ENCODE measurements at regions not wholly inside any gene's neighbourhood (a gene's known extent, or its start where the extent isn't known, plus 50 kb on each side); places are given as distances from the start of the nearest gene placed in this dataset.
"Not testable (repeated sequence)": the region's sequence is repeated elsewhere in the genome, so short reads cannot be mapped to it uniquely, and the experiment has no call there.

- DNase-seq = no peak
Measured at GRCh38 chr2:88396209-88396608, 56.3 kb downstream of the FOXI3 start.

DNA sequence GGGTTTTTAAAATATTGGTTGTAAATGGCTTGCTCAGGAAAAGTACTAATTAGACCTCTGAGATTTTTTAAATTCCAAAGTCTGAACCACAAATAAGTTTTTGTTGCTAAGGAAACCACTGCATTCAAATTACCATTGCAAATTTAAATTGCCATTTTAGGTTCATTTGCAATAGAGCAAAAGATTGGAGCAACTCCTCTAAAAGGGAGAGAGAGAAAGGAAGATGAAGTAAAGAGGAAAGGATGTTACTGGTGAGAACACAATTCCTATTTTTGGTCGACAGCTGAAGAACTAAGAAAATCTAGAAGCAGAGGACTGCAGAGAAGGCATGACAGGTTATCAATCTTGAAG is 74.9 kb downstream of the FOXI3 start:
- DNase-seq = no peak

DNA sequence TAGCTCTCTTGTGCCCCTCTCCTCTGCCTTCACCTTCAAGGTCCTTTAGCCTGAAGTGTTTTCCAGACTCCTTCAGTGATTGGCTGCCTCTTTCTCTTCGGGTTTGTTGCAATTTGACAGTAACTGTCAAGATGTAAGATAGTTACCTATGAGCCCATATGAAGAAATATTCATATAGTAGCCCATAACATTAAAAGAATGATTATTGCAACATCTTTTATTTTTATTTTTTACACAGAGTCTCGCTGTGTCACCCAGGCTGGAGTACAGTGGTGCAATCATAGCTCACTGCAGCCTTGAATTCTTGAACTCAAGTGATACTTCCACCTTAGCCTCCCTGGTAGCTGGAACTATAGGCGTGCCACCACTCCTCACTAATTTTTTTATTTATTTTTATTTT is 80.5 kb downstream of the FOXI3 start:
- no peak for DNase-seq

DNA sequence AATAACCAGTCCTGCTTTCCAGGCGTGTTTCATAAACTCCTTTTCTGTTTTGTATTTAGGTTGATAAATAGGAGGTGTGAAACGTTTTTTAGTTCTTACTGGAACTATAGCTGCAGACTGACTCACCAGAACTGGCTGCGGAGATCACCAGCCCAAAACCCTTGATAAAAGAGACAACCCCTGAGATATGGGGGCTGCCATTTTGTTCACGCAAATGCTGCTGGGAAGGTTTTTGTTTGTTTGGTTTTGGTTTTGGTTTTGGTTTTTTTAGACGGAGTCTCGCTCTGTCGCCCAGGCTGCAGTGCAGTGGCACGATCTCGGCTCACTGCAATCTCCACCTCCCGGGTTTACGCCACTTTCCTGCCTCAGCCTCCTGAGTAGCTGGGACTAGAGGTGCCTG is 87.1 kb downstream of the FOXI3 start:
- DNase-seq = not testable (repeated sequence)

DNA sequence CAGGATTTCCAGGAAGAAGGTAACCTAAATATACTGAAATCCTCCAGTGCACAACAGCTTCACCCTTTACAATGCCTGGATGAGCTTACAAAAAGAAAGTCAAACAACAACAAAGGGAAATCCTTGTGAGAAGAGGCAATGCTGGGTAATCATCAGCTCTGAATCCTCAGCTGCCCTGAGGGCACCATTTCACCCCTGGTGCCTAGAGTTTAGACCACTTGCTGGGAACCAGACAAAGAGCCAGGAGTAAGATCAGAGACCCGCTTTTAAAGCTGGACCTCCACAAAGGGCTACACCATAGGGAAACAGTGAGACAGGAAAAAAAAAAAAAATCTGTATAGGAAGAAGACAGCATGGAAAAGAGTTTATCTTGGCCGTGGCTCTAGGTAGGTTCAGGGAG is 97.0 kb downstream of the FOXI3 start:
- DNase-seq = no peak

GRCh38 chr2:88351249-88351601 is 101.3 kb downstream of the FOXI3 start:
- DNase-seq = no peak

DNA sequence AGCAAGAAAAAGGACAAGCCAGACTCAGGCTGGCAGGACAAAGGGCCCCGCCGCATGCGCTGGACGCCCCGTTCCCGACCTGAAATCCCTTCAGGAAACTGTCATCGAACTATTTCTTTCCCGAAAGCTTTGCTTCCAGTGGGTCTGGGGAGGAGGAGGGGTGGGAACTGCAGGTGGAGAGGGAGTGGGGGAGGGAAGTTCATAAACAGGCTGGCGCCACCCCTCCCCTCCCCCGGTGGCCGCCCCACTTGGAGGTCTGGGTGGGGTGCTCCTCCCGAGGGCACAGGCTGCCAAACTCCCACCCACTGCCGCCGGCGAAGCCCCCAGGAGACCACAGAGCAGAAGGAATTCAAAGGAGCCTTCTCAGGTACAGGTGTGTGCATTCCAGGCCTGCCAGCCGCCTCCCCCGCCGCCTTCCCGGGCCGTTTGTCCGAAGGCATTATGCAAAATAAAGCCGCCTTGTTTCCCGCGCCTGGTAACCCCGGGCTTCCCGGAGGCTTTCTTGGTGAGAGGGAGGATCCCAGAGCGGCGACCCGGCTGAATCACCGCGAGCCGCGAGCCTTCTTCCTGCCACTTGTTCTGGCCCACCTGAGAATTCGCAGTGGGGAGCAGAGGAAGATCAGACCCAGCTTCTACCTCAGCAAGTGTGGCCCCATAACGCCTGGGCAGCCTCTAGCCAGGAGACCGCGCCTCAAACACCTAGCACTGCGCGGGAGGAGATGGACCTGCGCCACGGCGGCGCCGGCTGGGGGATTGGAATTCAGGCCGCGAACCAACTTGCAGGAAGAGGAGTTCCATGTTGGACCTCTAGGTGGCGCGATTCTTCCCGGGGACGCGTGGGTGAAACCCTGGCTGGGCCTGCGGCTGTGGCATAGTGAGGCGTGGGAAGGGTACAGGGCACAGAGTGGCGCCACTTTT is 101.9 kb downstream of the FOXI3 start:
- peak; percentile 49 for DNase-seq

DNA sequence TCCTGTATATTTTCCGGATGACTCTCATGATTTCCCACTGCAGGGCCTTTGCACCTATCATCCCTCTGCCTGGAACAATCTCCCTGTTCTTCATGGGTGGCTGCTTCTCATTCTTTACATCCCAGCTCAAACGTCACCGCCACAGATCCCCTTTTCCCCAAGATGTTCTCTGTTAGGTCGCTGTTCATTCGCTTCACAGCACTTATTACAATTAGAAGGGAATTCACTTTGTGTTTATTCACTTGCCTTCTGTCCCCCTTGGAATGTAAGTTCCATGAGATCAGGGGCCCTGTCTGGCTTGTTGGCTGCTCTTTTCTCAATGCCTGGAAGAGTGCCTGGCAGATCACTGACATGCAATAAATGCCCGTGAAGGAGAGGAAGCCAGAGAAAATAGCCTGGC is 106.7 kb downstream of the FOXI3 start:
- no peak for DNase-seq

- no peak for DNase-seq
Measured at GRCh38 chr2:88342749-88343148, 109.7 kb downstream of the FOXI3 start.

GRCh38 chr2:88334418-88334817 is 118.1 kb downstream of the FOXI3 start:
- DNase-seq = no peak

GRCh38 chr2:88331239-88331638 is 121.3 kb downstream of the FOXI3 start:
- DNase-seq = no peak

DNA sequence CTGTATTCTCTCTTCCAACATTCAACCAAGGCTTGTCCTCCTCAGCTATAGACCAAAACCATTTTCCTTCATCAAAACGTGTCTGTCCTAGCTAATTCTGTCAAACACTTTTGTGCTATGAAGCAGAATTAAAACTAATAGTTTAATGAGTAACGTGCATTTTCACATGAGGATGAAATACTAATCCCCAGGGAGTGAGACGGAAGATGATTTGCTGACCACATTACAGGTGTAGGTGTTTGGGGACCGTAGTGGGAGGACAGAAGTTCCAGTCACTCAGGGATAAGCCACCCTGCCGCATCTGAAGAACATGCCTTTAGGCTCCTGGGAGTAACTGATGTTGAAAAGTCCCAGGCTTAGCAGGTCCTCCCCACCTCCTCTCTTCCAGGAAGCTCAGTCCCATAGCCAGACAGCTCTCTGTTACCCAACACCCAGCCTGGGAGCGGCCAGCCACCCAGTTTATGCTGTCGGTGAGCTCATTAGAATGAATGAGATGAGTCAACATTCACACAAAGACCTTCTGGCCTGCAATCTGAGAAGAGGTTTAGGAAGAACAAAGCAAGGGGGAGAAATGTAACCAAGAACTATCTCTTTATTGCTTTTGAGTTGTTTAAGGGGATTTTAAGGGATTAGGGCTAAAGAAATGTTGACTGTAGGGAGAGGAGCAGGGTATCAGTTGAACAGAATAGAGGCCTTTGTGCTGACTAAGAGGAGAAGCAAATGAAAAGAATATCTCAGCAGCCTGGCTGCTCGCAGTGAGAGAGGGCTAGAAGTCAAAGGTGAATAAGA is 122.5 kb downstream of the FOXI3 start:
- DNase-seq = peak; percentile 28

GRCh38 chr2:88321449-88322248 is 130.8 kb downstream of the FOXI3 start:
- DNase-seq = no peak

DNA sequence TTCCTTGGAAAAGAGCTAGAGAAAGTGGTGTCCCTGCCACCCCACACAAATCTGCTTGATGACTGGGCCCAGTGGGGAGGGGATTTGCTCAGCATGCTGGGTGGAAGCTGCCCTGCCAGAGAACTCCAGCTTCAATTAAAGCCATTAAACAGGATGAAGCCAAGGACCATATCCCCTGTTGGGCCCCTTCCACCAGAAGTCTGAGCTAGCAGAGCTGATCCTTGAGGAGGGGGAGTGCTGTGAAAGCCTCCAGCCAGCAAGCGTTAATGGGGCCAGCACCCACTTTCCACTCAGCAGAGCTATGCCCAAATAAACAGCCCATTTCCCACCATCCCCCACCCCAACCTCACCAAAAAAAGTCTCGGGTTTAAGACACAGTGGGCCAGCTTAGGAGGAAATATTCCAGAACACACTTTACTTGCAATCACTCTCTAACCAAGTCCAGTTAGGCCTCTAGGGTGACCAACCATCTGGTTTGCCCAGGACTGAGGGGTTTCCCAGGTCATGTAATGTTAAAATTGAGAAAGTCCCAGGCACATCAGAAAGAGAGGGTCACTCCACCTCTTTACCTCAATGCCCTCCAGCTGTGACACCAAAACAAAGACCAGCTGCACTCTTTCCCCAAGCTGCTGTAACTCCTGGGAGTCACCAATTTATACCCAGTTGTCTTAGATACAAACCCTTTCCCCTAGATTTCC is 132.3 kb downstream of the FOXI3 start:
- DNase-seq = no peak

- DNase-seq = no peak
Measured at GRCh38 chr2:88318956-88319330, 133.6 kb downstream of the FOXI3 start.

DNA sequence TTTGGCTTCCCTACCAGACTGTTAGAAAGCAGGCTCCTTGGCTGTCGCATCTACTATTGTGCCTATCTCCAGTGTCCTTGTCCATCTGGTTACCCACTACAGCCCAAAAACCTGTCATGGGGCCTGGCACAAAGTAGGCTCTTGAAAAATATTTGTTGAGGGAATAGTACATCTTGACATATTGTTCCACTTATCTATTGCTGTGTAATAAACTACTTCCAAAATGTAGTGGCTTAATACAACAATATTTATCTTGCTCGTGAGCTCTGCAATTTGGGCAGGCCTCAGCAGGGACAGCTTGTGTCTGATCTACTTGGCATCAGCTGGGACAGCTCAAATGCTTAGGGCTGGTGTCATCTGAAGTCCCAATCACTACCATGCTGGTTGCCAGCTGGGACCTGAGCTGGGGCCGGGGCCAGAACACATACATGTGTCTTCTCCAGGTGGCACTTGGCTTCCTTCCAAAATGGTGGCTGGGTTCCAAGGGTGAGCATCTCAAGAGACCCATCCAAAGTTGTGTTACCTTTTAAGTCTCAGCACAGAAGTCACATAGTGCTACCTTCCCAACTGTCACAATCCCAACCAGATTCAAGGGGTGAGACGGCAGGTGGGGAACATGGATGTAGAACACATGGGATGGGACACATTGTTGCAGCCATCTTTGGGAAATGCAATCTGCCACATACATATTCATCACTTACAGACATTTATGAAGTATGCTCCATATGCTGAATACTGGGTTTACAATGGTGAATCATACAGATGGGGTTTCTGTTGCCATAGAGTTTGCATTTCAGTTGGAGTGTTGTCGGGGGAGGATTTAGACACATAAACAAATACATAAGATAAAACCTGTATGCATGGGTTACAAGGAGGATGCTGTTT is 134.2 kb downstream of the FOXI3 start:
- DNase-seq = no peak

DNA sequence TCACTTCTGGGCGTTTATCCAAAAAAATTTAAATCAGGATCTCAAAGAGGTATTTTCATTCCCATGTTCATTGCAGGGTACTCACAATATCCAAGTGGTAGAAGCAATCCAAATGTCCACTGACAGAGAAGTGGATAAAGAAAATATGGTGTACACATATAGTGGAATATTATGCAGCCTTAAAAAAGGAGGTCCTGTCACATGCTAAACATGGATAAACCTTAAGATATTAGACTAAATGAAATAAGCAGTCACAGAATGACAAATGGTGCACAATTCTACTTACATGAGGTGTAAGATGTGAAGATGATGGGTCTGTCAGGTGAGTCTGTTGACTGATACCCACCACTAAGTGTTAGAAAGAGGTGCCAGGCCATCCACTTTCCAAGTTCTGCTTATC is 140.6 kb downstream of the THNSL2 start:
- DNase-seq = no peak

DNA sequence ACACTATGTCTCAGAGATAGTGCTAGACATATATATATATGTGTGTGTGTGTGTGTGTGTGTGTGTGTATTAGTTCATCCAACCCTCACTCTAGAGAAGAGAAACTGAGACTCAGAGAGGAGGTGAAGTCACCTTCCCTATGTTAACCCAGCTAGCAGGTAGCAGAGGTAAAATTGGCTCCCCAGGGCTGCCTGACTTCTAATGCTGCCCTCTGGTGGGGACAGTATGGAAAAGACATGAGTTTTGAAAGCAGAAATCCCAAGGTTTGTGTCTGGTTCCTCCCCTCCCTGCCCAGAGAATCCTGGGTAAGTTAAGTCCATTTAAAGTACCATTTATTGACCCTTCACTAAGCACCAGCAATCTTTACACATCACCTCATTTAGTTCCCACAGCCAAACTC is 137.7 kb downstream of the THNSL2 start:
- DNase-seq = peak; percentile 13

DNA sequence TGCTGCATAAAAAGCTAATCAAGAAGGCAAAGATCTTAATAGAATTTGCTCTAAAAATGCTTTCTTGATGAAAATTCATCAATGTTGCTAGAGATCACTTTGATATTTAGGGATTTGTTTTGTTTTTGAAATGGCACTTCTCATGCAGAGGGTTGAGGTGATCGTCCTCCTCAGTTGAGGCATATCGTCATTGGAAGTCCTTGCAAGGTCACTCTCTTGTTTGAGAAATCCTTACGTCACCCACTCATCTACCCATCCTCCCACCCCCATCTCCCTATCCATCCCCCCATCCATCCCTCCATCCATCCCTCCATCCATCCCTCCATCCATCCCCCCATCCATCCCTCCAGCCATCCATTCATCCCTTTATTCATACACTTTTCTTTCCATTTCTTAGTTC is 133.7 kb downstream of the THNSL2 start:
- no peak for DNase-seq

GRCh38 chr2:88296247-88296646 is 126.1 kb downstream of the THNSL2 start:
- no peak for DNase-seq

DNA sequence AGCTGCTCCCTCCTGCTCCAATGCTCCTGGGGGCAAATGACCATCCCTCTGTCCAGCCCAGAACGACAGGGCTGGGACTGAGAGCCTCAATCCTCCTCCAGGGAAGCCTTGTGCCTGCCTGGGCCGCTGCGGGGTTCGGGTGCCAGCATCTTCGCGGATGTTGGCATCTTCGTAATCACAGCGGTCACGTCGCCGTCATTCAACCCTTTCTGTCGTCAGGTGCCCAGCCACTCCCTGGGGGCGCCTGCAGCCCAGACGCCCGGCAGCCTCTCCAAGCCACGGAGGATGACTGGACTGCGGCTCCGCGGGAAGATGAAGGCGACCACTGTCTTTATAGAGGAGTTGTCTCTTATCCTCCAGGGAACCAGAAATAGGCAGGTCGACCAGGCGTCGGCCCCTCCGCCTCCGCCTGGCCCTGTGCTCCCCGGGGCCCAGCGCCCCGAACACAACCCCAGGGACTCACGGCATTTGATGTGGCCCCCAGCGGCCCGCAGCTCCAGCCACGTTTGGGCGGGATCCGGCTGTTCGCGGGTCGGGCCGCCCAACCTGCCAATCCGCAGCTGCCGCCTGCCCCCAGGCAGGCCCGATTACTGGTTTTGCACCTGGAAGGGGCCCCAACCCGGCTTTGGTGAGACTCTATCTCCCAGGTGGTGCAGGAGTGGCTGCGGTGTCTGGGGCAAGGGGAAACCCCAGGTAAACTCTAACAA is 113.9 kb downstream of the THNSL2 start:
- no peak for DNase-seq
